HEK293 (cell line): ENCODE measurements at regions not wholly inside any gene's neighbourhood (a gene's known extent, or its start where the extent isn't known, plus 50 kb on each side); places are given as distances from the start of the nearest gene placed in this dataset.

Experiments
- CTCF ChIA-PET: fragments of 350-600 bp; formaldehyde crosslinking; extraction: SDS; loops from one replicate; lab custom pipeline; 2021; ENCODE audit warnings: antibody characterized with exemption; lab: Yijun Ruan, JAX
- POLR2A ChIA-PET: fragments of 300-600 bp; formaldehyde crosslinking; extraction: SDS; loops from one replicate; lab custom pipeline; 2020; ENCODE audit warnings: antibody characterized with exemption, inconsistent platforms; lab: Yijun Ruan, JAX
- H3K27ac ChIP-seq: fragments of 200-500 bp; sonication (Bioruptor generic); 2 replicates; pipeline ENCODE4 v1.5.1; 2014; ENCODE audit warnings: low read depth, low read length, control low read depth, inconsistent platforms; ENCODE audit errors: extremely low read depth
- H3K36me3 ChIP-seq, 2 experiments: fragments of 200-500 bp in 1 of 2; sonication (Bioruptor generic) in 1 of 2; 1 replicate in 1 of 2; 2 replicates in 1 of 2; pipeline ENCODE4 v1.5.1; 2014 to 2017; ENCODE audit warnings: inconsistent platforms in 2 of 2, low read length in 2 of 2; ENCODE audit not compliant: control insufficient read depth in 2 of 2, insufficient read depth in 1 of 2
- H3K4me1 ChIP-seq: fragments of 200-500 bp; sonication (Bioruptor generic); 2 replicates; pipeline ENCODE4 v1.5.1; 2014; ENCODE audit warnings: mild to moderate bottlenecking, low read length, inconsistent platforms; ENCODE audit not compliant: control insufficient read depth, insufficient read depth
- H3K4me3 ChIP-seq: 2 replicates; pipeline ENCODE4 v1.5.1; 2011; ENCODE audit warnings: low read depth, mild to moderate bottlenecking, control low read depth, low read length, moderate library complexity
- H3K9me3 ChIP-seq: fragments of 200-500 bp; sonication (Bioruptor generic); 2 replicates; pipeline ENCODE4 v1.5.1; 2014; ENCODE audit warnings: low read depth, low read length, inconsistent platforms; ENCODE audit not compliant: control insufficient read depth, insufficient read depth
- FEZF1 ChIP-seq: fragments of 450-650 bp; formaldehyde crosslinking; IDR thresholded peaks from 2 replicates; pipeline ENCODE4 v1.5.1; 2016; ENCODE audit warnings: missing biosample characterization, missing genetic modification characterization
- KLF10 ChIP-seq: fragments of 450-650 bp; IDR thresholded peaks from 2 replicates; pipeline ENCODE4 v1.5.1; 2018; ENCODE audit warnings: missing biosample characterization, mild to moderate bottlenecking, missing genetic modification characterization
- MYNN ChIP-seq: fragments of 450-650 bp; formaldehyde crosslinking; IDR thresholded peaks from 2 replicates; pipeline ENCODE4 v1.5.1; 2016; ENCODE audit warnings: missing biosample characterization, missing genetic modification characterization, borderline replicate concordance
- REPIN1 ChIP-seq: fragments of 450-650 bp; formaldehyde crosslinking; IDR thresholded peaks from 2 replicates; pipeline ENCODE4 v1.5.1; 2017; ENCODE audit warnings: missing biosample characterization, missing genetic modification characterization, low read depth
- ZNF132 ChIP-seq: fragments of 450-650 bp; formaldehyde crosslinking; IDR thresholded peaks from 2 replicates; pipeline ENCODE4 v1.5.1; 2017; ENCODE audit warnings: missing biosample characterization, missing genetic modification characterization, borderline replicate concordance
- ZNF133 ChIP-seq: fragments of 450-650 bp; formaldehyde crosslinking; IDR thresholded peaks from 2 replicates; pipeline ENCODE4 v1.5.1; 2016; ENCODE audit warnings: missing biosample characterization, missing genetic modification characterization
- ZNF184 ChIP-seq: fragments of 450-650 bp; IDR thresholded peaks from 2 replicates; pipeline ENCODE4 v1.5.1; 2018; ENCODE audit warnings: missing biosample characterization, mild to moderate bottlenecking, missing genetic modification characterization
- ZNF2 ChIP-seq: fragments of 450-650 bp; formaldehyde crosslinking; IDR thresholded peaks from 2 replicates; pipeline ENCODE4 v1.5.1; 2016; ENCODE audit warnings: missing biosample characterization, missing genetic modification characterization
- ZNF354C ChIP-seq: fragments of 450-650 bp; formaldehyde crosslinking; IDR thresholded peaks from 2 replicates; pipeline ENCODE4 v1.5.1; 2016; ENCODE audit warnings: missing biosample characterization, missing genetic modification characterization, low read depth, borderline replicate concordance
- ZNF530 ChIP-seq: fragments of 450-650 bp; formaldehyde crosslinking; IDR thresholded peaks from 2 replicates; pipeline ENCODE4 v1.5.1; 2016; ENCODE audit warnings: low read depth, missing biosample characterization, missing genetic modification characterization
- ZNF555 ChIP-seq: fragments of 450-650 bp; formaldehyde crosslinking; conservative IDR thresholded peaks from 2 replicates; pipeline ENCODE4 v1.5.1; 2017; ENCODE audit warnings: missing biosample characterization, mild to moderate bottlenecking, missing genetic modification characterization, inconsistent platforms
- ZNF560 ChIP-seq: fragments of 450-650 bp; formaldehyde crosslinking; IDR thresholded peaks from 2 replicates; pipeline ENCODE4 v1.5.1; 2017; ENCODE audit warnings: missing biosample characterization, missing genetic modification characterization, borderline replicate concordance
- ZNF571 ChIP-seq: fragments of 450-650 bp; formaldehyde crosslinking; IDR thresholded peaks from 2 replicates; pipeline ENCODE4 v1.5.0; 2017; ENCODE audit warnings: missing biosample characterization, missing genetic modification characterization
- ZNF585B ChIP-seq: fragments of 450-650 bp; formaldehyde crosslinking; IDR thresholded peaks from 2 replicates; pipeline ENCODE4 v1.5.1; 2016; ENCODE audit warnings: missing biosample characterization, missing genetic modification characterization
- ZNF600 ChIP-seq: fragments of 450-650 bp; formaldehyde crosslinking; IDR thresholded peaks from 2 replicates; pipeline ENCODE4 v1.5.1; 2016; ENCODE audit warnings: missing biosample characterization, missing genetic modification characterization
- TF ChIP-seq, protein P1 (sequence below): fragments of 450-650 bp; formaldehyde crosslinking; IDR thresholded peaks from 2 replicates; pipeline ENCODE4 v1.5.1; 2016; ENCODE audit warnings: missing biosample characterization, missing genetic modification characterization
- TF ChIP-seq, protein P2 (sequence below): fragments of 450-650 bp; formaldehyde crosslinking; IDR thresholded peaks from 2 replicates; pipeline ENCODE4 v1.5.1; 2016; ENCODE audit warnings: missing biosample characterization, missing genetic modification characterization, low read depth
- TF ChIP-seq, protein P3 (sequence below): fragments of 450-650 bp; formaldehyde crosslinking; IDR thresholded peaks from 2 replicates; pipeline ENCODE4 v1.5.1; 2016; ENCODE audit warnings: missing biosample characterization, missing genetic modification characterization

DNA sequence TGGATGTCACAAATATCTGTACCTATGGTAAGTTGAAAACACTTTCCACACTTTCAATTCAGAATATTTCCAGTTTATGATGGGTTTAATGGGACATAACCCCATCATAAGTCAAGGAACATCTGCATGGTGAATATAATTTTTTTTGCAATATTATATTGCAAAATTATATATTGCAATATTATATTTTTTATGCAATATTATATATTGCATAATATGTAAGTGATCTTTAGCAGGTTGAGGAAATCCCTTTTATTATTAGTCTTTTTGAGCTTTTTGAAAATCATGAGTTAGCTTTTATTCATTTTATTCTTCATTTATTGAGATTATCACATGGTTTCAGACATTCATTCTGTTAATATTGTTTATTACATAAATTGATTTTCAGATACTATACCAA is 342.2 kb upstream of the GALNT5 start (continued):
- TF ChIP-seq, protein P1, sequence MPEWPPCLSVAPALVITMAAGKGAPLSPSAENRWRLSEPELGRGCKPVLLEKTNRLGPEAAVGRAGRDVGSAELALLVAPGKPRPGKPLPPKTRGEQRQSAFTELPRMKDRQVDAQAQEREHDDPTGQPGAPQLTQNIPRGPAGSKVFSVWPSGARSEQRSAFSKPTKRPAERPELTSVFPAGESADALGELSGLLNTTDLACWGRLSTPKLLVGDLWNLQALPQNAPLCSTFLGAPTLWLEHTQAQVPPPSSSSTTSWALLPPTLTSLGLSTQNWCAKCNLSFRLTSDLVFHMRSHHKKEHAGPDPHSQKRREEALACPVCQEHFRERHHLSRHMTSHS: no peak
- no peak for TF ChIP-seq ZNF184 (tag by site-specific recombination)
- TF ChIP-seq KLF10: no peak
- TF ChIP-seq ZNF132 (tag by site-specific recombination): no peak
- no peak for TF ChIP-seq REPIN1 (tag by site-specific recombination)
- TF ChIP-seq ZNF530 (tag by site-specific recombination): no peak

DNA sequence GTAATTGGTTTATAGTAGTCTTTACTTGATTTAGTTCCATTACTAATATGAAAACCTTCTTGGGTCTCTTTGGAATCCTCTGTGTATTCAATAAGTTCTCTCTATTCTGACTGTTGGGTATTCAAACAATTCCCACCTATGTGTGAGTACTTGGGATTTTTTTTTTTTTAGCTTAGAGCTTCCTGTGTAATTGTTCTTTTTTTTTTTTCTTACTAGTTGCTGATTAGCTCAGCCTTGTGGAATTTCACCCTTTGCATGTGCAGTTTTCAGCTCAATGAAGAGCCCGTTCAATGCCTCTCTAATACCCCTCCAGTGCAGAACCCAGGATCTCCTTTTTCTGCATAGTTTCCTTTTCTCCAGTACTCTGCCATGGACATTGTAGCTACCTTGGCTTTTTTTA is 339.1 kb upstream of the GALNT5 start:
- Histone ChIP-seq H3K9me3 (no peaks in the 10 kb centered on the region), H3K4me3 (no peak overlapping the region), H3K36me3 (no peaks in the 10 kb centered on the region), H3K27ac (no peak overlapping the region)
- ChIA-PET CTCF (no interaction called here), POLR2A (no interaction called here)
- TF ChIP-seq, protein P2, sequence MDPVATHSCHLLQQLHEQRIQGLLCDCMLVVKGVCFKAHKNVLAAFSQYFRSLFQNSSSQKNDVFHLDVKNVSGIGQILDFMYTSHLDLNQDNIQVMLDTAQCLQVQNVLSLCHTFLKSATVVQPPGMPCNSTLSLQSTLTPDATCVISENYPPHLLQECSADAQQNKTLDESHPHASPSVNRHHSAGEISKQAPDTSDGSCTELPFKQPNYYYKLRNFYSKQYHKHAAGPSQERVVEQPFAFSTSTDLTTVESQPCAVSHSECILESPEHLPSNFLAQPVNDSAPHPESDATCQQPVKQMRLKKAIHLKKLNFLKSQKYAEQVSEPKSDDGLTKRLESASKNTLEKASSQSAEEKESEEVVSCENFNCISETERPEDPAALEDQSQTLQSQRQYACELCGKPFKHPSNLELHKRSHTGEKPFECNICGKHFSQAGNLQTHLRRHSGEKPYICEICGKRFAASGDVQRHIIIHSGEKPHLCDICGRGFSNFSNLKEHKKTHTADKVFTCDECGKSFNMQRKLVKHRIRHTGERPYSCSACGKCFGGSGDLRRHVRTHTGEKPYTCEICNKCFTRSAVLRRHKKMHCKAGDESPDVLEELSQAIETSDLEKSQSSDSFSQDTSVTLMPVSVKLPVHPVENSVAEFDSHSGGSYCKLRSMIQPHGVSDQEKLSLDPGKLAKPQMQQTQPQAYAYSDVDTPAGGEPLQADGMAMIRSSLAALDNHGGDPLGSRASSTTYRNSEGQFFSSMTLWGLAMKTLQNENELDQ (tag by site-specific recombination): no peak
- TF ChIP-seq ZNF555: no peak
- no peak for TF ChIP-seq ZNF571 (tag by site-specific recombination)
- TF ChIP-seq, protein P3, sequence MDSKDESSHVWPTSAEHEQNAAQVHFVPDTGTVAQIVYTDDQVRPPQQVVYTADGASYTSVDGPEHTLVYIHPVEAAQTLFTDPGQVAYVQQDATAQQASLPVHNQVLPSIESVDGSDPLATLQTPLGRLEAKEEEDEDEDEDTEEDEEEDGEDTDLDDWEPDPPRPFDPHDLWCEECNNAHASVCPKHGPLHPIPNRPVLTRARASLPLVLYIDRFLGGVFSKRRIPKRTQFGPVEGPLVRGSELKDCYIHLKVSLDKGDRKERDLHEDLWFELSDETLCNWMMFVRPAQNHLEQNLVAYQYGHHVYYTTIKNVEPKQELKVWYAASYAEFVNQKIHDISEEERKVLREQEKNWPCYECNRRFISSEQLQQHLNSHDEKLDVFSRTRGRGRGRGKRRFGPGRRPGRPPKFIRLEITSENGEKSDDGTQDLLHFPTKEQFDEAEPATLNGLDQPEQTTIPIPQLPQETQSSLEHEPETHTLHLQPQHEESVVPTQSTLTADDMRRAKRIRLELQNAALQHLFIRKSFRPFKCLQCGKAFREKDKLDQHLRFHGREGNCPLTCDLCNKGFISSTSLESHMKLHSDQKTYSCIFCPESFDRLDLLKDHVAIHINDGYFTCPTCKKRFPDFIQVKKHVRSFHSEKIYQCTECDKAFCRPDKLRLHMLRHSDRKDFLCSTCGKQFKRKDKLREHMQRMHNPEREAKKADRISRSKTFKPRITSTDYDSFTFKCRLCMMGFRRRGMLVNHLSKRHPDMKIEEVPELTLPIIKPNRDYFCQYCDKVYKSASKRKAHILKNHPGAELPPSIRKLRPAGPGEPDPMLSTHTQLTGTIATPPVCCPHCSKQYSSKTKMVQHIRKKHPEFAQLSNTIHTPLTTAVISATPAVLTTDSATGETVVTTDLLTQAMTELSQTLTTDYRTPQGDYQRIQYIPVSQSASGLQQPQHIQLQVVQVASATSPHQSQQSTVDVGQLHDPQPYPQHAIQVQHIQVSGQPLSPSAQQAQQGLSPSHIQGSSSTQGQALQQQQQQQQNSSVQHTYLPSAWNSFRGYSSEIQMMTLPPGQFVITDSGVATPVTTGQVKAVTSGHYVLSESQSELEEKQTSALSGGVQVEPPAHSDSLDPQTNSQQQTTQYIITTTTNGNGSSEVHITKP: no peak
- no peak for TF ChIP-seq ZNF354C (tag by site-specific recombination)
- TF ChIP-seq, all 188 proteins: peak for 0
- no peaks in the 10 kb centered on the region for H3K4me1 ChIP-seq

DNA sequence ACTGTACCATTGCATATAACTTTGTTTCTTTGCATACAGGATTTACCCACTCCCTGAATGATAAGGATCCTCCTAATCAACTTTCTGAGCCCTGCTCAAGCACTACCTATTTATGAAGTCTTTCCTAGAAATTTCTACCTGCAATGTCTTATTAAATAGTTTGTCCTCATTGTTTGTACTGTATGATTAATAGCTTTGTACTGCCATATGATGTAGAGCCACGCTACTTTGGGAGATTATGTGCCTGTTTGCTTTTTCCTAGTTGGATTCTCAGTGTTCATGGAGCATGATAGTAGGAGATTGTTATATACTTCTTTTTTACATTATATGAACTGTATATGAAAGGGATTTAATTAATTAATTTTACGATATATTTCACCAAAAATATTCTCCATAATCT is 327.1 kb upstream of the GALNT5 start:
- H3K4me1 ChIP-seq: no peaks in the 10 kb centered on the region
- ChIA-PET CTCF (interaction anchor here (0.7 kb wide), 1 partner anchor 872 kb away, joined by 3 read pairs; no protein-coding TSS in a partner anchor), POLR2A (no interaction called here)
- no peak for TF ChIP-seq ZNF600 (tag by site-specific recombination)
- TF ChIP-seq ZNF560 (tag by site-specific recombination): no peak
- TF ChIP-seq ZNF2 (tag by site-specific recombination): no peak
- no peak for TF ChIP-seq ZNF133 (tag by site-specific recombination)
- TF ChIP-seq MYNN: no peak
- no peak for TF ChIP-seq ZNF585B (tag by site-specific recombination)
- no peak for TF ChIP-seq FEZF1 (tag by site-specific recombination)
- H3K4me3 ChIP-seq: no peak overlapping the region
- H3K27ac ChIP-seq: no peak overlapping the region
- H3K9me3 ChIP-seq: no peaks in the 10 kb centered on the region
- H3K36me3 ChIP-seq: no peaks in the 10 kb centered on the region
